Vagina (tissue), 2 donors: ENCODE measurements at regions not wholly inside any gene's neighbourhood (a gene's known extent, or its start where the extent isn't known, plus 50 kb on each side); places are given as distances from the start of the nearest gene placed in this dataset.

Source experiments
- CTCF ChIP-seq, 3 experiments: fragments of 450-650 bp in 2 of 3; fragments of 200-600 bp in 1 of 3; sonication (generic) in 1 of 3; IDR thresholded peaks; one replicate each; pipeline ENCODE4 v1.5.1; 2017 to 2019; ENCODE audit warnings: antibody characterized with exemption in 3 of 3, mild to moderate bottlenecking in 2 of 3, moderate library complexity in 2 of 3
- POLR2A ChIP-seq, 2 donors: fragments of 450-650 bp; IDR thresholded peaks; one replicate each; pipeline ENCODE4 v1.6.1; 2017; ENCODE audit warnings: antibody characterized with exemption in 2 of 2, mild to moderate bottlenecking in 2 of 2, moderate library complexity in 2 of 2
- POLR2AphosphoS5 ChIP-seq, 2 donors: sonication (generic); formaldehyde crosslinking; IDR thresholded peaks; one replicate each; pipeline ENCODE4 v1.9.0; 2017; ENCODE audit warnings: antibody characterized with exemption in 2 of 2, mild to moderate bottlenecking in 2 of 2, low read depth in 1 of 2; ENCODE audit not compliant: insufficient read depth in 1 of 2

GRCh38 chr11:81913793-81914192, 819.9 kb downstream of the FAM181B start:
- TF ChIP-seq CTCF (IDR thresholded peaks at IDR 0.05) (no peak), POLR2A (IDR thresholded peaks at IDR 0.05) (no peak), POLR2AphosphoS5 (IDR thresholded peaks at IDR 0.05; ENCODE audit: insufficient read depth in 1 of 2, low read depth in 1 of 2) (no peak)
